Endothelial cell of umbilical vein (primary cell): ENCODE measurements at regions not wholly inside any gene's neighbourhood (a gene's known extent, or its start where the extent isn't known, plus 50 kb on each side); places are given as distances from the start of the nearest gene placed in this dataset.

Experiments used
- EZH2 ChIP-seq: IDR thresholded peaks from 2 replicates; pipeline ENCODE4 v1.6.1; 2012; ENCODE audit warnings: borderline replicate concordance, low read depth, mild to moderate bottlenecking, moderate library complexity, low read length, inconsistent platforms; ENCODE audit not compliant: severe bottlenecking
- GATA2 ChIP-seq: IDR thresholded peaks from 2 replicates; pipeline ENCODE4 v1.7.0; 2011; ENCODE audit warnings: low read depth, mild to moderate bottlenecking, moderate library complexity, mixed read lengths, low read length; ENCODE audit not compliant: insufficient read length, insufficient read depth
- MYC ChIP-seq: IDR thresholded peaks from one replicate; pipeline ENCODE4 v1.6.1; 2011; ENCODE audit warnings: mild to moderate bottlenecking, low read depth, low read length
- TF ChIP-seq, protein P1 (sequence below), 2 donors: IDR thresholded peaks; 1 replicate in 1 of 2; 2 replicates in 1 of 2; pipeline ENCODE4 v1.5.1; 2011; ENCODE audit warnings: low read length in 2 of 2, mild to moderate bottlenecking in 2 of 2, moderate library complexity in 2 of 2, control low read depth in 1 of 2, inconsistent platforms in 1 of 2, low read depth in 1 of 2; ENCODE audit not compliant: insufficient read depth in 1 of 2; ENCODE audit errors: extremely low read depth in 1 of 2

DNA sequence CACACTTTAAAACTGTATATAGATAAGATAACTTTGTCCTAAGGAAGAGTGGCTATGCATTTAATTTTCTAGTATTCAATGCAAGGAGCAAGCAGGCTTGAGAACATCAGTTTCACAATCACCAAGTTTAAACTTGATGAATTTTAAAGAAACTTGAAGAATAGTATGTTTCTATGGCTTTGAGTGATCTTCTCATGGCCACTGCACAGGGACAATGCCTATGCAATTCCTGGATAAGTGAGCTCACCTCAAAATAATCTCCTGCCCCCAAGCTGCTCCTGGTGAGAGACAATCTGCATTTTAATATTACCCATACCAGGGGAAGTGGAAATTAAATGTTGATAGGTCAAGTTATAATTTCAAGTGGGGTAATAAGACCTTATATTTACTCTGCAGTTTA lies 376.6 kb upstream of the CBLB start:
- TF ChIP-seq MYC (no peak), GATA2 (no peak), EZH2 (no peak)
- TF ChIP-seq, protein P1, sequence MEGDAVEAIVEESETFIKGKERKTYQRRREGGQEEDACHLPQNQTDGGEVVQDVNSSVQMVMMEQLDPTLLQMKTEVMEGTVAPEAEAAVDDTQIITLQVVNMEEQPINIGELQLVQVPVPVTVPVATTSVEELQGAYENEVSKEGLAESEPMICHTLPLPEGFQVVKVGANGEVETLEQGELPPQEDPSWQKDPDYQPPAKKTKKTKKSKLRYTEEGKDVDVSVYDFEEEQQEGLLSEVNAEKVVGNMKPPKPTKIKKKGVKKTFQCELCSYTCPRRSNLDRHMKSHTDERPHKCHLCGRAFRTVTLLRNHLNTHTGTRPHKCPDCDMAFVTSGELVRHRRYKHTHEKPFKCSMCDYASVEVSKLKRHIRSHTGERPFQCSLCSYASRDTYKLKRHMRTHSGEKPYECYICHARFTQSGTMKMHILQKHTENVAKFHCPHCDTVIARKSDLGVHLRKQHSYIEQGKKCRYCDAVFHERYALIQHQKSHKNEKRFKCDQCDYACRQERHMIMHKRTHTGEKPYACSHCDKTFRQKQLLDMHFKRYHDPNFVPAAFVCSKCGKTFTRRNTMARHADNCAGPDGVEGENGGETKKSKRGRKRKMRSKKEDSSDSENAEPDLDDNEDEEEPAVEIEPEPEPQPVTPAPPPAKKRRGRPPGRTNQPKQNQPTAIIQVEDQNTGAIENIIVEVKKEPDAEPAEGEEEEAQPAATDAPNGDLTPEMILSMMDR (IDR thresholded peaks at IDR 0.05; ENCODE audit: extremely low read depth in 1 of 2, insufficient read depth in 1 of 2, low read depth in 1 of 2, low read length in 2 of 2) = no peak
